HCT116 (cell line): ENCODE measurements at regions not wholly inside any gene's neighbourhood (a gene's known extent, or its start where the extent isn't known, plus 50 kb on each side); places are given as distances from the start of the nearest gene placed in this dataset.

ENCODE experiments used
- ATF3 ChIP-seq: IDR thresholded peaks from 2 replicates; pipeline ENCODE4 v1.6.1; 2012
- CEBPB ChIP-seq: IDR thresholded peaks from 2 replicates; pipeline ENCODE4 v1.6.1; 2012; ENCODE audit warnings: low read depth
- CTCF ChIP-seq, 3 experiments: fragments of 200-600 bp in 1 of 3; sonication (generic) in 1 of 3; IDR thresholded peaks in 2 of 3; conservative IDR thresholded peaks in 1 of 3; 2 replicates each; pipeline ENCODE4 v1.5.1; 2012 to 2017; ENCODE audit warnings: low read depth in 2 of 3, low read length in 2 of 3, antibody characterized with exemption in 1 of 3, borderline replicate concordance in 1 of 3, control low read depth in 1 of 3, mild to moderate bottlenecking in 1 of 3, mixed read lengths in 1 of 3, mixed run types in 1 of 3, moderate library complexity in 1 of 3; ENCODE audit not compliant: insufficient read depth in 1 of 3
- EZH2 ChIP-seq: fragments of 200-600 bp; sonication (generic); IDR thresholded peaks from 2 replicates; pipeline ENCODE4 v1.6.1; 2017; ENCODE audit warnings: antibody characterized with exemption, mixed run types
- JUND ChIP-seq: IDR thresholded peaks from 2 replicates; pipeline ENCODE4 v1.6.1; 2012
- MAX ChIP-seq: IDR thresholded peaks from 2 replicates; pipeline ENCODE4 v1.6.1; 2012
- POLR2A ChIP-seq: IDR thresholded peaks from 2 replicates; pipeline ENCODE4 v1.7.0; 2011; ENCODE audit warnings: borderline replicate concordance; ENCODE audit not compliant: insufficient read depth, insufficient read length; ENCODE audit errors: extremely low read depth
- POLR2AphosphoS5 ChIP-seq: IDR thresholded peaks from 2 replicates; pipeline ENCODE4 v1.6.1; 2011; ENCODE audit warnings: mild to moderate bottlenecking, low read depth, low read length, moderate library complexity
- SIN3A ChIP-seq: IDR thresholded peaks from 2 replicates; pipeline ENCODE4 v1.6.1; 2012; ENCODE audit warnings: low read depth
- YY1 ChIP-seq: IDR thresholded peaks from 2 replicates; pipeline ENCODE4 v1.6.1; 2011; ENCODE audit warnings: low read length, low read depth, moderate library complexity, mild to moderate bottlenecking; ENCODE audit not compliant: insufficient replicate concordance; ENCODE audit errors: extremely low read depth
- ZBTB33 ChIP-seq: IDR thresholded peaks from 2 replicates; pipeline ENCODE4 v1.6.1; 2011; ENCODE audit warnings: mild to moderate bottlenecking, low read length, moderate library complexity; ENCODE audit not compliant: insufficient replicate concordance; ENCODE audit errors: extremely low read depth
- ZFX ChIP-seq: fragments of 450-650 bp; IDR thresholded peaks from 2 replicates; pipeline ENCODE4 v1.6.1; 2017

- TF ChIP-seq CTCF (IDR thresholded peaks at IDR 0.05 in 2 of 3, conservative IDR thresholded peaks at IDR 0.05 in 1 of 3; ENCODE audit: borderline replicate concordance in 1 of 3, insufficient read depth in 1 of 3, low read depth in 2 of 3, low read length in 2 of 3) (no peak), POLR2A (no peak), SIN3A (no peak), ZBTB33 (no peak), EZH2 (no peak), YY1 (no peak), JUND (no peak), POLR2AphosphoS5 (no peak), ATF3 (no peak), CEBPB (no peak), ZFX (no peak), MAX (no peak)
These were observed 648.8 kb upstream of the SPRY2 start for GRCh38 chr13:80989747-80990146.
